GM18498 (cell line): ENCODE measurements at regions not wholly inside any gene's neighbourhood (a gene's known extent, or its start where the extent isn't known, plus 50 kb on each side); places are given as distances from the start of the nearest gene placed in this dataset.

ENCODE experiments used
- ATAC-seq: cut with Tn5 transposase; IDR thresholded peaks from one replicate; pipeline ENCODE4 v1.9.1; 2021; ENCODE audit warnings: mild to moderate bottlenecking, moderate library complexity; ENCODE audit not compliant: unreplicated experiment

DNA sequence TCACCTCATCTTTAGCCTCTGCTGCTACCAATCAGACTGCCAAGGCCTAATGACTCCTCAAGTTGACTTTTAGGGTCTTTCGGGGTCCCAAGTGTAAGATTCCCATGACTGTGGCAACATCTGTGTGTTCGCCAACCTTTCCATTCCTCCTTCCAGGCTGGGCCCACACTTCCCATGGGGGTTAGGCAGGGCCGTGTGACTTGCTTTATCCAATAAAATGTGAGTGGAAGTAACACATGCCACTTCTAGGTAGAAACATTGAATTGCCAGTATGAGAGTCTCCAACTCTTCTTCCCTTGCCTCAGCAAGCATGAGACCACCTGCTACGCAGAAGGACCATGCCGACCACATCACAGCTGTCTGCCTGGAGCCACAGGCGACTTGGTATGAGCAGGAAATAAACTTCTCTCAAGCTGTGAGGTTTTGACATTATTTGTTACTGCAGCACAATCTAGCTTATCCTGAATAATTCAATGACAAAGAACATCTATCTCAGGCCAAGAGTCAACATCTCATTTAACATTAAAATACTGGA is 190.4 kb upstream of the IER5L start:
- no peak for ATAC-seq

DNA sequence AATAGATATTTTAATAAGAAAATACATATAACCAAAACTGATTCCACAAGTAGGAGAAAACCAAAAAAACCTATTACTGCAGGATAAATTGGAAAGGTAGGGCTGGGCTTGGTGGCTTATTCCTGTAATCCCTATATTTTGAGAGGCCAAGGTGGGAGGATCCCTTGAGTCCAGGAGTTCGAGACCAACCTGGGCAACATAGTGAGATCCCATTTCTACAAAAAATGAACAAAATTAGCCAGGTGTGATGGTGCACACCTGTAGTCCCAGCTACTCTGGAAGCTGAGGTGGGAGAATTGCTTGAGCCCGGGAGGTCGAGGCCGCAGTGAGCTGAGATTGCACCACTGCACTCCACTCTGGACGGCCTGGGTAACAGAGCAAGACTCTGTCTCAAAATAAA is 189.2 kb upstream of the IER5L start:
- ATAC-seq = no peak

DNA sequence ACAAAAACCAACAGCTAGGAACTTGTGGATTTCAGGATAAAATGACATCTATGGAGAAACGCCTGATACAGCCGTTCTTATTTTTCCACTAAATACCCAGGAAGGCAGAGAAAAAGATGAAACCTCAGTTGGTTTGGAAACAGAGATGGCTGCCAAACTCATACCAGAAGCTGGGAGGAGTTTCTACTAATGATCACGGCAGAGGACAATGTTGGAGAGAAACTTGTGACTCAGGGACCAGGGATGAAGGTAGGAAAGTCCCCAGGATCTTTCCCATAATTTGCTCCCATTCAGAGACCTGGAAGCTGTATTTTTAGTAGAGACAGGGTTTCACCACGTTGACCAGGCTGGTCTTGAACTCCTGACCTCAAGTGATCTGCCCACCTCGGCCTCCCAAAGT is 187.1 kb upstream of the IER5L start:
- ATAC-seq = no peak

DNA sequence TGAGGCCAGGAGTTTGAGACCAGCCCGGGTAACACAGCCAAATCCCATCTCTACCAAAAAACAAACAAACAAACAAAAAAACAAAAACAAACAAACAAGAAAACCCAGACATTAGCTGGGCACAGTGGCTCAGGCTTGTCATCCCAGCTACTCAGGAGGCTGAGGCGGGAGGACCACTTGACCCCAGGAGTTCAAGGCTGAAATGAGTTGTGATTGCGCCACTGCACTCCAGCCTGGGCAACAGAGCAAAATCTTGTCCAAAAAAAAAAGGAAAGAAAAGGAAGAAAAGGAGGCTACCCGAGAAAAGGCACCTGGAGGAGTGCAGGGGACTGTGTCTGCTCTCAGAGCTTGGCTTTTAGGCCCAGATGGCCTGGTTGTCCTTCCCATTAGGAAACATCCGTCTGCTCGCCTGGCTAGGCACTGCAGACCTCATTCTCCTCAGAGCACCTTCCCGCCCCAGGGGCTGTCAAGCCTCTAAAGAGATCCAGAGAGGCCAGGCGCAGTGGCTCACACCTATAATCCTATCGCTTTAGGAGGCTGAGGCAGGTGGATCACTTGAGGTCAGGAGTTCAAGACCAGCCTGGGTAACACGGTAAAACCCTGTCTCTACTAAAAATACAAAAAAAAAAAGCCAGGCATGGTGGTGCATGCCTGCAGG is 185.3 kb upstream of the IER5L start:
- no peak for ATAC-seq

DNA sequence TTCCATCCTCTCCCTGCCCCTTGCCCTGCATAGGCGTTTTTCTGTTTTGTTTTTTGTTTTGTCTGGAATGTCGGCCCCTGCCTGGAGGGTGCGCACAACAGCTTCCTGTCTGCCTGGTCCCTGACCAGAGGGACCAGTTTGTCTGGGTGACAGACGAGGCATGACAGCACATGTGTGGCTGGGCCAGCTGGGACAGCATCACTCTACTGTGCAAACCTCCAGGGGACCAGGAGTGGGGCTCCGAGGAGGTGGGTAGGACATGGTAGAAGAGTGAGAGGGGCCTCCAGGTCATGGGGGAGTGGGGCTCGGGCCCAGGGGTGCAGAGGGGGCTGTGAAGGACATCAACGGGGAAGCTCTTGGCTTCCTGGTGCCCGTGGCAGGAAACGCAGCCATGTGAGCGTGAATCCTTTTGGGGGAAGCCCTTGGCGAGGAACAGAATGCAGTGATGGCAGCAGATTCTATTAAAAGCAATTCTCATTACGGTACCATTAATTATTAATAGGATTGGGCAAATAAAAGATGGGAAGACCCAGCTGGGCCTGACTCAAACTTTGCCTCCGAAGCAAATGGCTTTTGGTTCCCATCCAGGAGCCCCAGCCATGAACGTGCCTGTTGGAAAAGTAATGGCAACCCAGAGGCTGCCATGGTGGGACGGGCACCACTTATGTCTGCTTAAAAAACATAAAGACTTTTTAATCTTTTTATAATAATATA is 184.4 kb upstream of the IER5L start:
- ATAC-seq = no peak

DNA sequence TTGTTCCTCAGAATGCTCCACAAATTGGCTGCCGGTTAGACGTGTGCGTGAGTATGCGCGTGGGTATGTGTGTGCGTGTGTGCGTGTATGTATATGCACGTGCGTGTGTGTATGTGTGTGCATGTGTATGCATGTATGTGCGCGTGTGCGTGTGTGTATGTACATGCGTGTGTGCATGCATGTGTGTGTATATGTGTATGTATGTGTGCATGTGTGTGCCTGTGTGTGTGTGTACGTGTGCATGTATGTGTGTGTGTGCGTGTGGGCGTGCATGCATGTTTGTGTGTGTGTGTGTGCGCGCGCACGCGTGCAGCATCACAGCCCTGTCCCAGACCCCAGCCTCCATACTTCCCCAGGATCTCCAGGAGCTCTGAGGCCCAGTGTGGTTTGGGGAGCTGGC is 183.1 kb upstream of the IER5L start:
- no peak for ATAC-seq

DNA sequence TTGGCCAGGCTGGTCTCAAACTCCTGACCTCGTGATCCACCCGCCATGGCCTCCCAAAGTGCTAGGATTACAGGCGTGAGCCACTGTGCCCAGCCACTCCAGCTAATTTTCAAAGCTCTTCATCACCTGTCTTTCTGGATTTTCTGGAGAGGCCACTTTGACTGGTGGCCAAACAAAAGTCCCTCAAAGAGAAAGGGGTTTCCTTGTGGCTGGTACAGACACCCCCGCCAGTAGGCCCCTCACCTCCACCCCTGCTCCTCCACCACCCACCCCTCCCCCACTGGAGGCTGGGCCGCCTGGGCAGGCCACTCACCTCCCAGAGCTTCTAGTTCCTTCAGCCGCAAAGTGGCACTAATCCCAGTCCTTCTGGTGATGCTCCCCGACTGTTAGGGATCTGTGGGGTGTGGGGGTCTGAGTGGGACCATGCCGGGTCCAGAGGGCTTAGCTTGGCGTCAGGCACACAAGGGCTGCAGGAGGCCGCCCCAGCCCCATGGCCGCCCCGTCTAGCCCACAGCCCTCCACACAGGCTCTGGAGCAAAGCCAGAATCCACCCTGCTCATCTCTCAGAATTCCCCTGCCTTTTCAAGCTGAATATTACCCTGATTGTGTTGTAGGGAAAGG is 182.0 kb upstream of the IER5L start:
- ATAC-seq = no peak

DNA sequence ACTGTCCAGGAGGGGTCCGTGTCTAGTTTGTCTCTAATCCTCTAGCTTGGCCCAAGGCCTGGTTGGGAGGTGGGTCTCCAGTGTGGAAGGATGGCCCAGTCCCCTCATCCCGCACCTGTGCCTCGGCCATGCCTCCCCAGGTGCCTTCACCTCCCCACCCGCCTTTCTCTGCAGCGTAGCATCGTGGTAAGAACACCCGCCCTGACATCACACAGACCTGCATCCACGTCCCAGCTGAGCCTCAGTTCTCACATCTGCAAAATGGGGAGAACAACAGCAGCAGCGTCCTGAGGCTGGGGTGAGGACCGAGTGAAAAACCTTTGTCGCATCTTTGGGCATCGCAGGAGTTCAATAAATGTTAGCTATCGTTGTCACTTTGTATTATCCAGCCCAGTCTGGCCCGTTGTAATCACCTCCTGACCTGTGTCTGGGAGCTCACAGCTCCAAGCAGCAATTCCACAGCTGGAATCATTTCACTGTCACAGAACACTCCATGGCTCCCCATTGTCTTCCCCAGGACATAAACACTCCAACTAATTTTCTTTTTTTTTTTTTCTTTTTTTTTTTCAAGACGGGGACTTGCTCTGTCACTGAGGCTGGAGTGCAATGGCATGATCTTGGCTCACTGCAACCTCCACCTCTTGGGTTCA is 181.2 kb upstream of the IER5L start:
- no peak for ATAC-seq

DNA sequence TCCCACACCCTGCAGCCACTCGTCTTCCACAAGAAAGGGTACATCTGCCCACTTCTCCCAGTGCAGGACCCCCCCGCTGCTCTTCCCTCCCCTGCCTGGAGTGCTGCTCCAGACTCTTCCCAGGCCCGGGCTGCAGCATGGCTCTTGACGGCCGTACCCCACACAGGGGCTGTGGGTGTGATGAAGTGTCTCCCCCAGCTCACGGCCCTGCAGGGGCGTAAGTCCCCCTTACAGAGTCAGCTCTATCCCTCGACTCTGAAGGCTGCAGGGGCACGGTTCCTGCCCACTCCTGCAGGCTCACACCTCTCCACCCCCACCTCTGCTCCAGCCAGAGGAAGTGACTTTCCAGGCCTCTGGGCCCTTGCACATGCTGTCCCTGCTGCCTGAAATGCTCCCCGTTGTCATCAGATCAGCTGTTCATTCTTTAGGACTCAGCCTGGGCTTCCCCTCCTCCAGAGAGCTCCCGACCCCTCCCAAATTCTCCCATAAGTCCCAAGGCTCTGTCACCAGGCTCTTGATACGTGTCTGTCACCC is 180.6 kb upstream of the IER5L start:
- ATAC-seq = no peak

DNA sequence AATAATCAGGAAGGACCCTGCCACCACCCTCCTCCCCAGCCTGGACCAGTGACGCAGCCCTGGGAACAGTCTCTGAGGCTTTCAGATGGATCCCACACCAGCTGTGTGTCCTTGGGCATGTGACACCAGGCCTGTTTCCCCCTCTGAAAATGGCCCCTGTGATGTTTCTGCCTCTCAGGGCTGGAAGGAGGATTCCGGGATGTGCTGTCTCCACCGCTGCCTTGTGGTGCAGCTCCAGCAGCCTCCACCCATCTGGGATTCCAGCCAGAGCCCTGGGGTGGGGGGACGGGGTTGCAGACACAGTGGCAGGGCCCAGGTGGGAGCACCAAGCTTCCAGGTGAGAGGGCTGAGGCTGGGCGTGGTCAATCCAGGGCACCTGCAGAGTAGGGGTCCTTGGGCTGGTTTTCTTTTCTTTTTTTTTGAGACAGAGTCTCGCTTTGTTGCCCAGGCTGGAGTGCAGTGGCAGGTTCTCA is 179.7 kb upstream of the IER5L start:
- no peak for ATAC-seq

DNA sequence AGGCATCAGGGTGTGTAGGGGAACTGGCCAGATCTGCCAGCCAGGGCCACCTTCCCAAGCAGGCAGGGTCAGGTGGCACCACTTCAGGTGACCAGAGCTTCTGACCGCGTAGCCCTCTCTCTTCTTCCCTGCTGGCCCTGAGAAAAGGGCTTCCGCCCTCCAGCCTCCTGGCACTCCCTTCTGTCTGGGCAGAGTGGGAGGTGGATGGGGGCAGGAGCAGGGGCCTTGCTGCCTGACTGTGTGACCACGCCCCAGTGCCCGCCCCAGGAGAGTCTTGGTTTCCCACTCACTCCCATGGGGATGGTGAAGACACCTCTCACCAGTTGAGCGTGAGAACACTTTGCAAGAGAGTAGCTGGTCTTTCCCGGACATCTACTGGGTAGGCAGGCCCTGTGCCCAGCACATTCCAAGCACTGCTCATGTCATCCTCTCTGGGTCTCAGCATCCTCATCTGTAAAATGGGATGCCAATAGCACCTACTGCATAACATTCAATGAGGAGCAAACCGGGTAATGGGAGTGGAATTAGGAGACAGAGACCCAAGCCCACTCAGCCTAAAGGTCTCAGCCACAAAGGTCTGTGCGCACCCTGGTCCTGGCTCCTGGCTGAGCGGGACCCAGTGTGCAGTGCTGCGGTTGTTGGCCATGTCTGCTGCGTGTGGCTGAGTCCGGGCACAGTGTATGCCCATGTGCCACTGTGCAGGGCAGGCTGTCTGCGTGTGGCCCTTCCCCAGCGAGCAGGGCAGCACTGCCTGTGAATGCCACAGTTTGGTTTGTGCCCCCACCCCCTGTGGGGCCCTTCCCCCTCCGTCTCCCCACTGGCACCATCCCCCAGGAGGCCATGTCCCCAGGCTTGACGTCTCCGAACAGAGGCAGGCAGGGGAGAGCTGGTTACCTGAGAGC is 179.1 kb upstream of the IER5L start:
- ATAC-seq = no peak

DNA sequence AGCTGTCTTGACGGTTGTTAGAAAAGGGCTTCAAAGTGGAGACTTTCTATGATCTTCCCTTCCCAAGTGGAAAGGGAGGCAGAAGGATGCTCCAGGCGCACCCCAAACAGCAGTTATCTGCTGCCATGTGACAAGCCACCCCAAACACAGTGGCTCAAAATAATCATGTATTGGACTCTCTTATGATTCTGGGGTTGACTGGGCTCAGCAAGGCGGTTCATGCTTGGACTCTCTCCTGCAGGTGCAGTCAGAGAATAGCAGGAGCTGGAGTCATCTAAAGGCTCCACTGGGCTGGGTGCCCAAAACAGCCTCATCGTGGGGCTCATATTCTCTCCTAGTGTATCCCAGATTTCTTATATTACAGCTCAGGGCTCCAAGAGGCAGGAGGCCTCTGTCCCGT is 177.6 kb upstream of the IER5L start:
- no peak for ATAC-seq

DNA sequence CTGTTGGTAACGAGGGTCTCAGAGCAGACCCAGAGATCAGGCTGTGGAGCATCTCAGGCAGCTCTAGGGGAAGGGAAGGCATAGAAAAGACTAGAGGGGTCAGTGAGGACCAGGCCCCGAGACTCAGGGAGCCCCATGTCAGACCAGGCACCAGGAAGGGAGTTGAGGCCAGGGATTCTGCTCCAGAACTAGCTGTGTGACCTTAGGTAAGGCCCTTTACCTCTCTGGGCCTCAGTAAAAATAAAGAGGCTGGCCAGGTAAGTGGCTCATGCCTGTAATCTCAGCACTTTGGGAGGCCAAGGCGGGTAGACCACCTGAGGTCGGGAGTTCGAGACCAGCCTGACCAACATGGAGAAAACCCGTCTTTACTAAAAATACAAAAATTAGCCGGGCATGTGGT is 176.4 kb upstream of the IER5L start:
- no peak for ATAC-seq

DNA sequence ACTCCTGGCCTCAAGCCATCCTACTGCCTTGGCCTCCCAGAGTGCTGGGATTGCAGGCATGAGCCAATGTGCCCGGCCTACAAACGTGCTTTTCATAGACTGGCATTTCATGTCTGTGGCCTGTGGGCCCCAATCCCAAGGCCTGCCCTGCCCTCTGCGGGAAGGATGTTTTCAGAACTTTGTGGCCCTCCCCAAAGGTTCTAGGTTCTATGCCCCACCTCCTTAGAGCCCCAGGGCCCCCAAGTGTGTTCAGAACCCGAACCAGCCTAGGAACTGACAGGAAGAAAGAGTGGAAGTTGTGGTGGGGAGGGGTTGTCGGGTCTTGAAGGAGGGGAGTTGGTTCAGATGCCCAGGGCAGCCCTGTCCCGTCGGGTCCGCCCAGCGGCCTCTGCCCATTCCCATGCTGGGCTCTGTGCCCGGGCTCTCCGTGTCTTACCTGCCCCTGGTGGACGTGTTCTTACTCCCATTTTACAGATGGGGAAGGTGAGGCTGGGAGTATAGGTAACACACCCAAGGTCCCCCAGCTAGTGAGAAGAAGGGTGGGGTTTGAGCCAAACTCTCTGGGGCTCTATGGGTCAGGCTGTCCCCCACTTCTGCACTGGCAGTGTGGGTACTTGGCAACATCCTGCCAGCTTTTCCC is 175.8 kb upstream of the IER5L start:
- ATAC-seq = no peak

DNA sequence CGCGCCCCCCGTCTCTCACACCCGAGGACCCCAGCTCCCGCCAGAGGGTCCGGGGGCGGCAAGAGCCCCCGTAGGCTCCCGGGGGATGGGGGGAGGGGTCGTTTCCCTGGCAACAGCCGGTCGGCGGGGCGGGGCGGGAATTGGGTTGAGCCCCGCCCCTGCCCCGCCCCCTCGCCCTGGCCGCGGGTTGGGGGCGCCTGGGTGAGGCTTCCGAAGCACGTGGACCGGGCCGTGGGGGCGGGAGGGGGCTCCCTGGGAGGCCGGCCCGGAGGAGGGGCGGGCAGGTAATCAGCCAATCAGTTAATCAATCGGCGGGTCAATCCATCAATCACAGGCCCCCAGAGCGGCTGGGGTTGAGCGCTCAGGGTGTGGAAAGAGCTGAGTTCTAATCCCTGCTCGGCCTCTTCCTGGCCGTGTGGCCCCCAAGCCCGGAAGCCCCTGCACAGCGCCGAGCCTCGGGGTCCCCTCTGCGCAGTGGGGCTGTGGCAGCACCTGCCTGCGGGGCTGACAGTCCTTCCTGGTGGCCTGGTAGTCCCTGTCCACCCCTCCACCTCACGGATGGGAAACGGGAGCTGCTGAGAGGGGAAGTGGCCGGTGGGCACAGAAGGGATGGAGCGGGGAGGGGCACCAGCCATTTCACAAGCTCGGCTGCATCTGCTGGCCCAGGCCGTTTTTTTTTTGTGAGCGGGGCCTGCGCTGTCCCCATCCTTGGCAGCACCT is 174.2 kb upstream of the IER5L start:
- no peak for ATAC-seq

DNA sequence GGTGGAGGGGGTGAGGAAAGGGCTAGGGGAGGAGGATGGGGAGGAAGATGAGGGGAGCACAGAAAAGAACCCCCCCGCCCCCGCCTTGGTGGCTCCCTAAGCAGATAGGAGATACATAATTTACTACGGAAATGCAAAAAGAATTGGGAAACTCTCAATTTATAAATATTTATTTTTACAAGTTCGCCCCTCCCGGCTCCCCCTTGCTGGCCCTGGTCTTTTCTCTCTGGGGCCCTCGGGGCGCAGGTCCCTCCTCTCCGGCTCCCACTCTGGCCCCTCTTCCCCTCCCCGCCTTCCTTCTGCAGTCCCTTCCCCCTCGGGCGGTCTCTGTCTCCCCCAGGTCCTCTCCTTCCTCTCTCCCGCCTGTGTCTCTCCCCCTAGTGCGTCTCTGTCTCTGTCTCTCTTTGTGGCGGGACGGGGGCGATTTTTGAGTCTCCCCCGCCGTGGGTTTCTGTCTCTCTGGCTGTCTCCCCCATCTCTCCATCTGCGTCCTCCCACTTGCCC is 173.6 kb upstream of the IER5L start:
- no peak for ATAC-seq

DNA sequence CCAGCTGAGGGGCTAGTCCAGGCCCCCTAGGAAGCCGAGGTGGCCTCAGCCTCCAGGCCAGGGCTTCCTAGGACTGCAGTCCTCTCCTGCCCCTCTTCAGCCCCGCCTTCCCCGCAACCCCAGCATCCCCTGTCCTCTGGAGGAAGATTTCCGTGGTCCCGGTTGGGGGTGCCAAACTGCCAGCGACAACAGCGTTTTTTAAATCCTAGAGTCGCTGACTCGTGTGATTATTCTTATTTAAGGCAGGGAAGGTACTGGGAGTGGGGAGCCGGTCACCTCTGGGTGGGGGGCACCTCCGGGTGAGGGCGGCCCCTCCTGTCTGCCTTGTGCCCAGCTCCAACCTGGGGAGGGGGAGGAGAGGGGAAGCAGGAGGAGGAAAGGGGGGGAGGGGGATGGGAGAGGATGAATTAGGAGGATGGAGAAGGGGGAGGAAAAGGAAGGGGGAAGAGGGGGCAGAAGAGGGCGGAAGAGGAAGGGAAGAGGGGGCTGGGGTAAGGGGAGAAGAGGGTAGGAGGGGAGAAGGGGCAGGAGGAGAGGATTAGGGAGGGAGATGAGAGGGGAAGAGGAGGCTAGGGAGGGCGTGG is 173.1 kb upstream of the IER5L start:
- no peak for ATAC-seq

DNA sequence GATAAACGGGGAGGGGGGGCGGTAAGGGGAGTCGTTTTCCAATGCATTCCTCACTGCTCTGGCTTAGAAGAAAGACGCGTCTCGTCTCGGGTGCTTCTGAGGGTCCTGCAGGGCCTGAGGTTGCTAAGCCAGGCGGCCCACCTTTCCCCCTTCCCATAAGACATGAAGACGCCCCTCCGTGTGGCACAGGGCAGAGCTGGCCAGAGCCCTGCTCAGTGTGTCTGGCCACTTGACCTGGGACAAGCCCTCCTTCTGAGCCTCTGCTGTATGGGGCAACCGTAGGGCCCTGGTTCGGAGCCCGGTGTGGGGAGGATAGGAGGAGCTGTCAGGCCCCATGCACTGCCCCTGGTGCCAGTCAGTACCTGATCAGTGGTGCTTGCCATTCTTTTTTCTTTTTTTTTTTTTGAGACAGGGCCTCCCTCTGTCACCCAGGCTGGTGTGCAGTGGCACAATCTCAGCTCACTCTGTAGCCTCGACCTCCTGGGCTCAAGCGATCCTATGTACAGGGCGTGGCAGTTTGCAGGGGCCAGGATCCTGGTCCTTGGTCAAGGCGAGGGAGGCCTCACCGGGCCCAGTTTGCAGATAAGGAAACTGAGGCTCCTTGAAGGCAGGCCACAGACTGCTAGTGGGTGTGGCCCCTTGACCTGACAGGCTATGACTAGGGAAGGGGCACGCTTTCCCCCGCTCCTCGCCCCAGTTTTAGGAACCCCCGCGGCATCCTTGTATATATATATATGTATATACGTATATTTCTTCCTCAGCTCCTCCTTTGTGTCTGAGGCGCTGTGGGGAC is 172.3 kb upstream of the IER5L start:
- ATAC-seq = no peak
